Right forelimb (tissue), 1 donor: ENCODE measurements at regions not wholly inside any gene's neighbourhood (a gene's known extent, or its start where the extent isn't known, plus 50 kb on each side); places are given as distances from the start of the nearest gene placed in this dataset.

Experiments used
- DNase-seq: peaks from one replicate; pipeline ENCODE4 v3.0.0-alpha.2; 2018

- no peak for DNase-seq
Observed at GRCh38 chr15:81569286-81570080, 195.5 kb upstream of the TMC3 start.

DNA sequence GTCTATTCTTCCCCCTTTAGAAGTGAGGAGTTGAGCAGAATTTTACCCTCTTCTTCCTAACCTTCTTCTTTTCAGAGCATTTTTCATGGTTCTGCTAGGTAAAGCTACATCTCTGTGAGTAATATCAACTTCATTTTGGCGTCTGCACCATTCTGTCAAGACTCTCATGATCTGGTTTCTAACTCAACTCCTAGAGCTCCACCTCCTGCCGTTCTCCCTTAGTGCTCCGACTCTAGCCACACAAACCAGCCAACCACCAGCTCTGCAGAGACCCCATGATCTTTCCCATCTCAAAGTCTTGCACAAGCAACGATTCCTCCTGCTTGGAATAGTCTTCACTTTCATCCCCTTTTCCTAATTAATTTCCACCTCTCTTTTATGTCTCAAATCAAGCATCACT, 193.9 kb upstream of the TMC3 start:
- DNase-seq: no peak

GRCh38 chr15:81562986-81563385, 189.0 kb upstream of the TMC3 start:
- DNase-seq: no peak

DNA sequence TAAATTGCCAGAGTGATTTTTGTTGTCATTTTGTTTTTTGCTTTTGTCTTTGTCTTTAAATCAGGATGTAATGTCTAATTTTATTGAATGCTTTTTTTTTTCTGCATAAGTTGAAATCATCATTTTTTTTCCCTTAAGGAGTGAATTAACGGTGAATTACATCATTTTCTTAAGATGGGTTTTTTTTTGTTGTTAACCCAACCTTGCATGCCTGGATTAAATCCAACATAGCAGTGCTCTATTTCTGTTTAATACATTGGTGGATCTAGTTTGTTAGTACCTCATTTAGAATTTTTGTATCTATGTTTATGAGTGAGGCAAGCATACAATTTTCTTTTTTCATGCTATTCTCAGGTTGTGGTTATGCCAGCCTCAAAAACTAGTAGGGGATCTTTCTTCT, 186.4 kb upstream of the TMC3 start:
- no peak for DNase-seq

- no peak for DNase-seq
Observed at GRCh38 chr15:81558056-81558455, 184.0 kb upstream of the TMC3 start.

DNA sequence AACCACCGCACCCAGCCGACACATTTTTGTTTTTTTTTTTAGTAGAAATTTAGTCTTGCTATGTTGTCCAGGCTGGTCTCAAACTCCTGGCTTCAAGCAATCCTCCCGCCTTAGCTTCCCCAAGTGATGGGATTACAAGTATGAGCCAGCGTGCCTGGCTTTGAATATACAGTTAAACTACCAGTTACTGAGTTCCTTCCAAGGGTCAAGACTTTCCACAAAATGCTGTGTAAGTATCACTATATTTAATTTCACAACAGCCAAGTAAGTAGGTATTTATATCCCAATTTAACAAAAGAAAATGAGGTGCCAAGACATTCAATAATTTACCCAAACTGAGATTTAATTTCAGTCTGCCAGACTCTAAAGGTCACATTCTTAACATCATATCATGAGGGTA, 181.3 kb upstream of the TMC3 start:
- DNase-seq: no peak

DNA sequence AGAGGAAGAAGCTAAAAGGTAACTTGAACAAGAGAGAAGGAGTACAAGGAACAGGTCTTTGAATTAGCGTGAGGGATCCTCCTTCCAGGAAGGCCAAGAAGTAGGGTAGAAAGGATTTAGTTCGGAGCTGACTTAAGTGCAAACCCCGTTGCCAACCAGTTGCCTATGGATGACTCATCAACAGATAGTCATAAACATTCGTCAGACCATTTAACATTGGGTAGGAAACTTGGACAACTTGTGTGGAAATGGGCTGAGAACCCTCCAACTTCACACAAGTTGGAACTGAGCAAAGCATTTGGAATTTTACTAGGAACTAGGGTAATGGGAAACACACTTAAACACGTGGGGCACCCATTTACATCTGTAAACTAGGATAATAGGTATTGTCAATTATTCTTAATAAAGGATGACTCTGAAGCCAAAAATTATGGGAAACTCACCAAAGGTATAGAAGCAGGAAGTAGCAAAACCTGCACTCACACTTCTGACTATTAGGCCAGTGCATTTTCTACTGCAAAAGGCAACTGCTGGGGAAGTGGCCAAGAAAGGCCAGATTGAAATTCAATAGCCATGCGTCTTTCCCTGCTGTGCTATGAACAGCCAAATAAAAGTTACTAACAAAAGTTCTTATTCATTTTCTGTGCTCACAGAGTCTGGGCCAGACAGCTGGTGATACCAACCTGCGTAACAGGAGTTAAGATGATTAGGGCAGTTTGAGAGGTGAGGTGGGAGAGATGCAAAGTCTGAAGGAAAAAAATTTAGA, 174.5 kb upstream of the TMC3 start:
- DNase-seq: no peak

DNA sequence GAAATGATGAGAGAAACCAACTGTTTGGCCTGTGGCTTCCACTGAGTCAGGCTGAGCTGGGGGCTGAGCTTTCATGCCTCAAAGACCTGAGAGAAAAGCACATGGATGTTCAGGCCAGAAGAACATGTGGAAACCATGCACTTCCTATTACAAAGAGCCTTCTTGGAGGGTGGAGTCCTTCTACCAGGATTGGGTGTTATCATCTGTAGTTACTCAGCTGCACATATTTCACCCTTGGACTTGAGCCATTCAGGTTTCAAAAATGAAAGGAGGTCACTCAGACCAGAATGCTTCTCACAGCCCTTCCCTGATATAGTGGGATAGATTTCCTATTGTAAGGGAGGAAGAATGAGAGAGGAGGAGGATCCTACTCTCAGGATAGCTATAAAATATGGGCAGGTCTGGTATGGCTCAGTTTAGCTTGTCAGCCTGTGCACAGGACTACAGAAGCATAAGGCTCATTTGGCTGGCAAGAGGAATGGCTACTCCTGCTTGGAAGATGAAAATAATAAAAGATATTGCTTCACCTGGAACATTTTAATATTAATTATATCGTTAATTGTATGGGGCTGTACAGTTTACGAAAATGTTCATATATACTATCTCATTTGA, 173.6 kb upstream of the TMC3 start:
- DNase-seq: no peak

GRCh38 chr15:81544385-81544784, 170.4 kb upstream of the TMC3 start:
- no peak for DNase-seq

DNA sequence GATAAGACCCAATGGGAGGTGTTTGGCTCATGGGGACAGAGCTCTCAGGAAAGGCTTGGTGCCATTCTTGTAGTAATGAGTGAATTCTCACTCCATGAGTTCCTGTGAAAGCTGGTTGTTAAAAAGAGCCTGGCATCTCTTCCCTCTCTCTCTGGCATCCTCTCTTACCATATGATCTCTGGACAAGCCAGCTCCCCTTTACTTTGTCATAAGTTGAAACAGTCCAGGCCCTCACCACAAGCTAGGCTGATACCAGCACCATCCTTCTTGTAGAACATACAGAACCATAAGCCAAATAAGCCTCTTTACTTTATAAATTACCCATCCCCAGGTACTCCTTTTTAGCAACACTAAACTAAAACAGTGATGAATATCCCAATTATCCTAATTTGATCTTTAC, 166.9 kb upstream of the TMC3 start:
- no peak for DNase-seq

GRCh38 chr15:81536356-81536755, 162.3 kb upstream of the TMC3 start:
- DNase-seq: no peak

- no peak for DNase-seq
Observed at GRCh38 chr15:81534124-81534523, 160.1 kb upstream of the TMC3 start.

- no peak for DNase-seq
Observed at GRCh38 chr15:81532001-81532400, 158.0 kb upstream of the TMC3 start.

GRCh38 chr15:81531109-81531592, 157.1 kb upstream of the TMC3 start:
- peak; percentile 85 for DNase-seq

DNA sequence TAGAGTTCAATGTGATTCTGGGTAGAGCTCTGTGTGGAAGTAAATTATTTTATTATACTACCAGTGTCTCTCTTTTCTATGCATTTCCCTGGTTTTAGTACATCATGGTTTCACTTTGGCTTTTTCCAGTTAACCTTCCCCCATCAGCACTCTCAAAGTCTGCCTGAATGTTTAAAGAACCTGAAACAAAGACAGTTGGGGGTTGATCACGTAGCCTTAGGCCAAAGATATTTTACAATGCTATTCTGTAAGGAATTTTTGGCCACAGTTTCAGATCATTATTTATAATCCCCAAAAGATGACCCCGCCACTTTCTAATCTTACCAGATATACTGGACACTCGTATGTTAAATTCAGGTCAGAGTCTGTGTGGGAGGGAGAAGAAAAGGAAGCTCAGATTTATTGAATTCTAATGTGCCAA, 156.3 kb upstream of the TMC3 start:
- no peak for DNase-seq

DNA sequence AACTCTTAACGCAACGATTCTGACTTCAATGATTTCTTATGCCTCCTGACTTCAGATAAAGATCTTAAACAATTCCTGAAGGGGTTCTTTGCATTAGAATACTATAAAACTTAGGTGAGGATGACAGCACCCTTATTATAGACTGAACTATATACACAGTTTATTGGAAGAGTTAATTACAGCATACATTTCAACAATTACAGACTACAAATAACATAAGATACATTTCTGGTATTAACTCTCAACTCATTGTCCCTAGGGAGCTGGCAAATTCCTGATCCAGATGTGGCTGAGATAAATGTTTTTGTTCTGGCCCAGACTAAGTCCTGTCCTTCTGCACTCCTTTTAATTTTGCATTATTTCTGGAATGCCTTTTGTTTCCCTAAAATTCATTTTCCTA, 155.5 kb upstream of the TMC3 start:
- DNase-seq: no peak

DNA sequence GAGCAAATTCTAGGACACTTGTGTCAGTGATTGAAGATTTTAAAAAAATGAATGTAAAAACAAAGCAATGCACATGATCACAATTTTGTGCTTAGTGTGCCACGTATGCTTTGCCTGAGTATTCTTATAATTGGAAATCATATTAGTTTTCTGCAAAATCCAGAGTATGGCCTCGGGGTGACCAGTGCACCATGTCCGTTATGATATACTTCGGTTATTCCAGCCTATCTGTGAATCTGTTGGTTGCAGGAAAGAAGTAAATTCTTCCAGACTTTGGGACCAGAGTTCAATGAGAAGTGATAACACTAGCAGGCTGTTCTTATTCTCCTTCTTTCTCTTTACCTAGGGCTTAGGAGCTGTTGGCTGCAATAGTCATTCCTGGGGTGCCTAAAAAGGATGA, 152.0 kb upstream of the TMC3 start:
- DNase-seq: no peak

GRCh38 chr15:81524496-81524895, 150.5 kb upstream of the TMC3 start:
- DNase-seq: no peak

DNA sequence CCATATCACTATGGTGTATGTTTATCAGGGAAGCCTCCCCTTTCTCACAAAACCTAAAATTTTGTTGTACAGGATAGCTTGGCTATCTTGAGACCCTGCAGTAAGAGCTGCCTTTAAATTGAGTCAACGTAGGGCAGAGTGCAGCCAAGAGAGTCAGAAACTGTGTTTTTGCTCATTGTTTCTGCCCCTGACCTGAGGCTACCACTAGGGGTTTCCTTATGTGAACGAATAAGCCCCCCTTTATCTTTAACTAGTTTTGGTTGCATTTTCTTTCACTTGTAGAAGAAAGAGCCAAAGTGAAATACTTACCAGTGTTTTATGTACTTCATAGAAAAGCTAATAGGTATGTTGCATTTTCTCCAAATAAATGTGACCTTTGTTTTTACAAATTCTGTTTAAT, 149.9 kb upstream of the TMC3 start:
- DNase-seq: no peak

DNA sequence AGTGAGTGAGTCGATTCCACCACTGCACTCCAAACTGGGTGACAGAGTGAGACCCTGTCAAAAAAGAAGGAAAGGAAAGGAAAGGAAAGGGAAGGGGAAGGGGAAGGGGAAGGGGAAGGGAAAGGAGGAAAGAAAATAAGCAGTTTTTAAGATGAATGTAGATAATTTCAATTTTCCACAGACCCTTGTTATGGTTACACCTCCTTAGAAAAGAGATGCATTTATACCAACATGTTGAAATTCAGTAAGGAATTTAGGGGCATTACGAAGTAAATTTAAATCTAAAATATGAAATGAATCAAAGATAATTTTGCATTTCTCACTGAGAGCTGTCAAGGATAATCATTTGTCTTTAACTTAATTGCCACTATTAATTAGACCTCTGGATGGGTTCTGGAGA, 146.5 kb upstream of the TMC3 start:
- no peak for DNase-seq

DNA sequence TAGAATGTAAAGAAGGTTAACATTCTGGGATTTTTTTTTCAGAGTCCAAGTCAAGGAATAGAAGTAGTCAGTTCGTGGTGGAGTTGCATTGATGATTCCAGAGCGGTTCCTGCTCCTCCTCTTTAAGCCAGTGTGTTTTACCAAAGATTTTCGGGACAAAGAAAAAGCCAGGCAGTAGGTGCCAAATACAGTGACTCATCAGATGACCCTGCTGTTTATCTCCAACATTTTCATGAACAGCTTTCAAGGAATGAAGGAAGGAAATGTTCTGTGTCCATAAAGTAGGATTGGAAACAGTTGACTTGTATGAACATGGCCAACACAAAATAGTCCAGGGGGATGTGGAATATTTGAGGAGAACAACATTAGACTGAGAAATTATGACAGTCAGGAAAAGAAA, 142.4 kb upstream of the TMC3 start:
- DNase-seq: no peak

GRCh38 chr15:81516012-81516411, 142.0 kb upstream of the TMC3 start:
- no peak for DNase-seq

GRCh38 chr15:81514725-81515124, 140.7 kb upstream of the TMC3 start:
- no peak for DNase-seq

DNA sequence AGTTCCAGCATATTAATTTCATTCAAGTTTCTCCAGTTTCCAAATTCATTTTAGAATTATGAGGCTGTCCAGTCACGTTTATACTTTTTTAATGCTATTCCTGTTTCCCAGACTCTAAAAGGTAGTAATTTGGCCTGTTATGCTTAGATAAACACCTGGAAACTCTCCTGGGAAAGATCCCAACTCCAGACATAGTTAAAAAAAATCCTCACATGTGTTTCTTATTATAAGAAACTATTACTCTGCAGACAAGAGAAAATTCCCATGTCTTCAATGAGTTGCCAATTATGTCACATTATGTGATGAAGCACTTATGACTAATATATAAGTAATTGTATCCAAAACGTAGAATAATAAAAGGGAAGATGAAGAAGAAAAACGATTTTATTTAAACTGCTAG, 137.1 kb upstream of the TMC3 start:
- DNase-seq: no peak
